ENCODE measurements at regions not wholly inside any gene's neighbourhood (a gene's known extent, or its start where the extent isn't known, plus 50 kb on each side); places are given as distances from the start of the nearest gene placed in this dataset.

DNA sequence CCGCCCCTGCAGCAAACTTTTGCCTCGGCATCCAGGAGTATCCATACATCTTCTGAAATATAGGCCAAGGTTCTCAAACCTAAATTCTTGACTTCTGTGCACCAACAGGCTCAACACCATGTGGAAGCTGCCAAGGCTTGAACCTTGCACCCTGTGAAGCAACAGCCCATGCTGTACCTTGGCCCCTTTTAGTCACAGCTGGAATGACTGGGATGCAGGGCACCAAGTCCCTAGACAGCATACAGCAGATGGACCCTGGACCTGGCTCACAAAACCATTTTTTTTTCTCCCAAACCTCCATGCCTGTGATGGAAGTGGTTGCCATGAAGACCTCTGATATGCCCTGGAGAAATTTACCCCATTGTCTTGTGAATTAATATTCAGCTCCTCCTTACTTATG is 233.8 kb upstream of the KCND2 start:
- TF ChIP-seq, protein P1, sequence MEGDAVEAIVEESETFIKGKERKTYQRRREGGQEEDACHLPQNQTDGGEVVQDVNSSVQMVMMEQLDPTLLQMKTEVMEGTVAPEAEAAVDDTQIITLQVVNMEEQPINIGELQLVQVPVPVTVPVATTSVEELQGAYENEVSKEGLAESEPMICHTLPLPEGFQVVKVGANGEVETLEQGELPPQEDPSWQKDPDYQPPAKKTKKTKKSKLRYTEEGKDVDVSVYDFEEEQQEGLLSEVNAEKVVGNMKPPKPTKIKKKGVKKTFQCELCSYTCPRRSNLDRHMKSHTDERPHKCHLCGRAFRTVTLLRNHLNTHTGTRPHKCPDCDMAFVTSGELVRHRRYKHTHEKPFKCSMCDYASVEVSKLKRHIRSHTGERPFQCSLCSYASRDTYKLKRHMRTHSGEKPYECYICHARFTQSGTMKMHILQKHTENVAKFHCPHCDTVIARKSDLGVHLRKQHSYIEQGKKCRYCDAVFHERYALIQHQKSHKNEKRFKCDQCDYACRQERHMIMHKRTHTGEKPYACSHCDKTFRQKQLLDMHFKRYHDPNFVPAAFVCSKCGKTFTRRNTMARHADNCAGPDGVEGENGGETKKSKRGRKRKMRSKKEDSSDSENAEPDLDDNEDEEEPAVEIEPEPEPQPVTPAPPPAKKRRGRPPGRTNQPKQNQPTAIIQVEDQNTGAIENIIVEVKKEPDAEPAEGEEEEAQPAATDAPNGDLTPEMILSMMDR (IDR thresholded peaks at IDR 0.05; ENCODE audit: low read depth, low read length, poor library complexity, severe bottlenecking) = no peak
- TF ChIP-seq EZH2phosphoT487 (IDR thresholded peaks at IDR 0.05; ENCODE audit: borderline replicate concordance, low read length) = no peak

Measured in DOHH2 (cell line).